Mesenchymal stem cell (in vitro differentiated cells and primary cell): ENCODE measurements at regions not wholly inside any gene's neighbourhood (a gene's known extent, or its start where the extent isn't known, plus 50 kb on each side); places are given as distances from the start of the nearest gene placed in this dataset.

ENCODE experiments used
- DNase-seq: peaks from one replicate; pipeline ENCODE4 v3.0.0-alpha.2; 2013
- H2AFZ ChIP-seq: one replicate; pipeline ENCODE4 v1.6.1; 2013; ENCODE audit warnings: low read depth, mild to moderate bottlenecking, control low read depth, inconsistent platforms, low read length, moderate library complexity
- H2AK5ac ChIP-seq: 2 replicates; pipeline ENCODE4 v1.6.1; 2013; ENCODE audit warnings: low read length, moderate library complexity, mild to moderate bottlenecking, inconsistent platforms; ENCODE audit not compliant: severe bottlenecking
- H2BK120ac ChIP-seq: one replicate; pipeline ENCODE4 v1.6.1; 2013; ENCODE audit warnings: low read depth, mild to moderate bottlenecking, inconsistent platforms, low read length, moderate library complexity
- H2BK12ac ChIP-seq, 2 experiments: one replicate each; pipeline ENCODE4 v1.6.1; 2013; ENCODE audit warnings: inconsistent platforms in 2 of 2, low read length in 2 of 2, mild to moderate bottlenecking in 2 of 2, moderate library complexity in 2 of 2, control low read depth in 1 of 2
- H2BK15ac ChIP-seq: one replicate; pipeline ENCODE4 v1.6.1; 2013; ENCODE audit warnings: mild to moderate bottlenecking, low read depth, inconsistent platforms; ENCODE audit not compliant: poor library complexity, severe bottlenecking
- H2BK5ac ChIP-seq: 2 replicates; pipeline ENCODE4 v1.6.1; 2013; ENCODE audit warnings: low read depth, mild to moderate bottlenecking, low read length, control low read depth, inconsistent platforms; ENCODE audit not compliant: poor library complexity, severe bottlenecking
- H3K14ac ChIP-seq, 2 experiments: one replicate each; pipeline ENCODE4 v1.6.1; 2013; ENCODE audit warnings: inconsistent platforms in 2 of 2, low read length in 2 of 2, control low read depth in 1 of 2, mild to moderate bottlenecking in 1 of 2, moderate library complexity in 1 of 2
- H3K18ac ChIP-seq, 2 experiments: one replicate each; pipeline ENCODE4 v1.6.1; 2013; ENCODE audit warnings: inconsistent platforms in 2 of 2, low read length in 2 of 2, control low read depth in 1 of 2, low read depth in 1 of 2, mild to moderate bottlenecking in 1 of 2
- H3K23ac ChIP-seq, 2 experiments: one replicate each; pipeline ENCODE4 v1.6.1; 2013; ENCODE audit warnings: inconsistent platforms in 2 of 2, low read length in 2 of 2, mild to moderate bottlenecking in 2 of 2, moderate library complexity in 2 of 2, control low read depth in 1 of 2
- H3K27ac ChIP-seq: 2 replicates; pipeline ENCODE4 v1.5.1; 2013; ENCODE audit warnings: mild to moderate bottlenecking, moderate library complexity, low read length, control low read depth, inconsistent platforms; ENCODE audit not compliant: poor library complexity, severe bottlenecking
- H3K27me3 ChIP-seq, 2 experiments: 2 replicates each; pipeline versions ENCODE4 v1.6.1 to v1.7.0; 2013; ENCODE audit warnings: low read length in 2 of 2, mild to moderate bottlenecking in 2 of 2, moderate library complexity in 2 of 2, control low read depth in 1 of 2, inconsistent platforms in 1 of 2; ENCODE audit not compliant: control insufficient read depth in 1 of 2, insufficient read depth in 1 of 2
- H3K36me3 ChIP-seq, 2 experiments: 2 replicates each; pipeline versions ENCODE4 v1.6.1 to v1.7.0; 2013; ENCODE audit warnings: low read length in 2 of 2, control low read depth in 1 of 2, inconsistent platforms in 1 of 2, low read depth in 1 of 2, mild to moderate bottlenecking in 1 of 2; ENCODE audit not compliant: insufficient read depth in 2 of 2, control insufficient read depth in 1 of 2
- H3K4ac ChIP-seq, 2 experiments: one replicate each; pipeline ENCODE4 v1.6.1; 2013; ENCODE audit warnings: inconsistent platforms in 2 of 2, low read length in 2 of 2, mild to moderate bottlenecking in 2 of 2, moderate library complexity in 2 of 2, control low read depth in 1 of 2, low read depth in 1 of 2
- H3K4me1 ChIP-seq: 2 replicates; pipeline ENCODE4 v1.6.1; 2013; ENCODE audit warnings: low read depth, low read length, control low read depth; ENCODE audit not compliant: control insufficient read depth, insufficient read depth
- H3K4me2 ChIP-seq: 2 replicates; pipeline ENCODE4 v1.6.1; 2013; ENCODE audit warnings: low read length, mild to moderate bottlenecking, inconsistent platforms; ENCODE audit not compliant: poor library complexity, severe bottlenecking
- H3K4me3 ChIP-seq, 2 experiments: 2 replicates each; pipeline versions ENCODE4 v1.5.1 to v1.7.0; 2013; ENCODE audit warnings: low read length in 2 of 2, mild to moderate bottlenecking in 2 of 2, control low read depth in 1 of 2, low read depth in 1 of 2; ENCODE audit not compliant: insufficient read depth in 1 of 2
- H3K79me1 ChIP-seq: replicated peaks from 2 replicates; pipeline ENCODE4 v1.6.1; 2013; ENCODE audit warnings: mild to moderate bottlenecking, control low read depth, low read length, inconsistent platforms; ENCODE audit not compliant: poor library complexity, severe bottlenecking
- H3K9ac ChIP-seq: 2 replicates; pipeline ENCODE4 v1.7.0; 2013; ENCODE audit warnings: mild to moderate bottlenecking, low read length, moderate library complexity
- H3K9me3 ChIP-seq: 2 replicates; pipeline ENCODE4 v1.7.0; 2013; ENCODE audit warnings: mild to moderate bottlenecking, low read length; ENCODE audit not compliant: control insufficient read depth
- H4K8ac ChIP-seq: one replicate; pipeline ENCODE4 v1.6.1; 2013; ENCODE audit warnings: inconsistent platforms, mild to moderate bottlenecking, low read length, moderate library complexity
- H4K91ac ChIP-seq: one replicate; pipeline ENCODE4 v1.6.1; 2013; ENCODE audit warnings: mild to moderate bottlenecking, low read length, inconsistent platforms
- WGBS: methylation state at CpG from one replicate; pipeline ENCODE4 v1.1.7; 2013; ENCODE audit warnings: mixed read lengths; 5-methylcytosine and 5-hydroxymethylcytosine counted together

DNA sequence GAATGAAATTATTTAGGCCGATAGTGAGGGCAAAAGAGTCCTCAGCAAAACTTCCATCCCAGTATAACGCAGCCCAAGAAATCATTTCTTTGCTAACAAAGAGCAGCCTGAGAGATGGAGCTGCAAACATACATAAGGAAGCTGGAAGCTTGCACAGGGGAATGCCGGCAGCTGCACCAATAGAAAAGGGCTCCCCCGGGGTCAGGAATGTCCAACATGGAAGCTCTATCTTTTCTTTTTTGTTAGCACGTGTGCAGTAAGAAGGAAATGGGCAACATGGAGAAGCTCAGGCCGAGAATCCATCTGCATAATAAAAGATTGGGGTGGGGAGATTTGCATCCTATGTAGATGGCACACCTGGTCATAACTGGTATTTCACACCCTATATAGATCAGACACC lies 1363.5 kb upstream of the PCDH20 start:
- no peak overlapping the region for H3K4ac ChIP-seq
- no peak overlapping the region for H2BK5ac ChIP-seq
- H2BK15ac ChIP-seq, result no peak overlapping the region
- H2BK12ac ChIP-seq, result no peak overlapping the region
- WGBS, result 88% methylated on average over 6 of the region's 6 CpGs
- no peak for DNase-seq
- H3K18ac ChIP-seq, result no peak overlapping the region
- no peak overlapping the region for H3K27ac ChIP-seq
- no peak overlapping the region for H4K91ac ChIP-seq
- no peaks in the 10 kb centered on the region for H3K27me3 ChIP-seq
- H3K4me1 ChIP-seq, result no peaks in the 10 kb centered on the region
- H3K4me2 ChIP-seq, result no peak overlapping the region
- H2AK5ac ChIP-seq, result no peak overlapping the region
- no peak overlapping the region for H3K14ac ChIP-seq
- no peak overlapping the region for H4K8ac ChIP-seq
- H3K79me1 ChIP-seq, result no peaks in the 10 kb centered on the region
- no peak overlapping the region for H2BK120ac ChIP-seq
- no peak overlapping the region for H2AFZ ChIP-seq
- no peaks in the 10 kb centered on the region for H3K36me3 ChIP-seq
- H3K4me3 ChIP-seq, result no peak overlapping the region
- no peak overlapping the region for H3K9ac ChIP-seq
- H3K9me3 ChIP-seq, result no peaks in the 10 kb centered on the region
- no peak overlapping the region for H3K23ac ChIP-seq

GRCh38 chr13:62767473-62767872 lies 1351.8 kb upstream of the PCDH20 start:
- Histone ChIP-seq H3K9me3 (no peaks in the 10 kb centered on the region), H3K27me3 (no peaks in the 10 kb centered on the region), H3K4me2 (no peak overlapping the region), H2AFZ (no peak overlapping the region), H4K91ac (no peak overlapping the region), H2BK120ac (no peak overlapping the region), H3K9ac (no peak overlapping the region), H3K18ac (no peak overlapping the region), H2BK15ac (no peak overlapping the region), H3K79me1 (no peaks in the 10 kb centered on the region), H3K27ac (no peak overlapping the region), H2AK5ac (no peak overlapping the region), H2BK12ac (no peak overlapping the region), H4K8ac (no peak overlapping the region), H3K4ac (no peak overlapping the region), H3K4me3 (no peak overlapping the region), H3K23ac (no peak overlapping the region), H3K14ac (no peak overlapping the region), H3K4me1 (no peaks in the 10 kb centered on the region), H2BK5ac (no peak overlapping the region), H3K36me3 (no peaks in the 10 kb centered on the region)
- WGBS, result 92% methylated on average over 8 of the region's 9 CpGs
- DNase-seq, result no peak

DNA sequence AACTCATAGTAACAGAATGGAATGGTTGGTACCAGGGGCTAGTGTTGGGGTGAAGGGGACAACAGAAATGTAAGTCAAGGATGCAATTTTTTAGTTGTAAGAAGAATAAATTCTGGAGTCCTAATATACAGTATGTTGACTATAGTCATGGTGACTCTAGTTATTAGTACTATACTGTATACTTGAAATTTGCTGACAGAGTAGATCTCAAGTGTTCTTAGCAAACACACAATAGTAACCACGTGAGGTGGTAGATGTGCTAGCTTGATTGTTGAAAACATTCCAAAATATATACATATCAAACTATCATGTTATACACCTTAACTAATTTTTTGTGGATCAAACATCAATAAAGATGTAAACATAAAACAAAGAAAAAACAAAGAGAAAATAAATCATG lies 1345.1 kb upstream of the PCDH20 start:
- no peak overlapping the region for H2BK15ac ChIP-seq
- H3K23ac ChIP-seq, result no peak overlapping the region
- no peaks in the 10 kb centered on the region for H3K4me1 ChIP-seq
- no peak overlapping the region for H2BK120ac ChIP-seq
- no peak overlapping the region for H3K9ac ChIP-seq
- no peaks in the 10 kb centered on the region for H3K36me3 ChIP-seq
- no peak overlapping the region for H3K4me3 ChIP-seq
- no peak overlapping the region for H2AFZ ChIP-seq
- no peak overlapping the region for H4K8ac ChIP-seq
- no peak overlapping the region for H4K91ac ChIP-seq
- H3K9me3 ChIP-seq, result peaks cover 4% of the 10 kb centered on the region
- H3K4me2 ChIP-seq, result no peak overlapping the region
- no peak overlapping the region for H3K4ac ChIP-seq
- H2AK5ac ChIP-seq, result no peak overlapping the region
- H3K18ac ChIP-seq, result no peak overlapping the region
- no peak overlapping the region for H2BK12ac ChIP-seq
- WGBS, result no CpG with 5 or more reads among the region's 1 CpG
- no peak for DNase-seq
- no peak overlapping the region for H2BK5ac ChIP-seq
- no peak overlapping the region for H3K14ac ChIP-seq
- H3K79me1 ChIP-seq, result no peaks in the 10 kb centered on the region
- no peak overlapping the region for H3K27ac ChIP-seq
- H3K27me3 ChIP-seq, result no peaks in the 10 kb centered on the region

DNA sequence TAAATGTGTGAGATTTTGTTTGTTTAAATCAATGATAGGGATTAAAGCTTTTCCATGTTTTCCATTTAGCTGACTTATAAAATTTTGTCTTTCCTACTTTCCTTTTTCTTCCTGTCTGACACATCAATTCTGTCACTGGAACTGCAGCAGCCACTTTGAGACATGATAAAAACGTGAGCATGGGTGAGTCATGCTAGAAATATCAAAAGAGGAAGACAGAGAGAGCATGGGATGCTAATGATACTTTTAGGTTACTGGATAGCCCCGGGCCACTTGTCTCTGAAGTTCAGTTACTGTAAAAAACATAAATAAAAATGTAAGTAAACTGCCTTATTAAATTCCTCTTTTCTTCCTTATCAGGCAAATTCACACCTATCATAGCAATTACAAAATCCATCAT lies 1332.0 kb upstream of the PCDH20 start:
- Histone ChIP-seq H3K23ac (no peak overlapping the region), H4K91ac (no peak overlapping the region), H3K79me1 (no peaks in the 10 kb centered on the region), H2AK5ac (no peak overlapping the region), H3K9ac (no peak overlapping the region), H3K9me3 (peaks cover 4% of the 10 kb centered on the region), H3K4me2 (no peak overlapping the region), H2AFZ (no peak overlapping the region), H3K27me3 (no peaks in the 10 kb centered on the region), H2BK120ac (no peak overlapping the region), H2BK12ac (no peak overlapping the region), H3K4me3 (no peak overlapping the region), H3K4me1 (no peaks in the 10 kb centered on the region), H2BK15ac (no peak overlapping the region), H4K8ac (no peak overlapping the region), H3K36me3 (no peaks in the 10 kb centered on the region), H3K18ac (no peak overlapping the region), H2BK5ac (no peak overlapping the region), H3K4ac (no peak overlapping the region), H3K27ac (no peak overlapping the region), H3K14ac (no peak overlapping the region)
- DNase-seq, result peak; percentile 18
- WGBS, result 0% methylated on average over 1 of the region's 2 CpGs
